ENCODE measurements at regions not wholly inside any gene's neighbourhood (a gene's known extent, or its start where the extent isn't known, plus 50 kb on each side); places are given as distances from the start of the nearest gene placed in this dataset.

- Histone ChIP-seq H3K27ac (ENCODE audit: low read length) (no peak overlapping the region), H3K27me3 (ENCODE audit: low read length) (no peaks in the 10 kb centered on the region), H4K20me1 (ENCODE audit: insufficient read depth, low read depth, low read length) (no peaks in the 10 kb centered on the region), H3K79me2 (ENCODE audit: low read length) (no peaks in the 10 kb centered on the region), H3K4me2 (ENCODE audit: low read depth, low read length, poor library complexity, severe bottlenecking) (no peak overlapping the region), H3K9me3 (ENCODE audit: low read length) (no peaks in the 10 kb centered on the region), H3K9me2 (replicated peaks; ENCODE audit: insufficient read depth, low read length) (no peaks in the 10 kb centered on the region), H2AFZ (ENCODE audit: low read length) (no peak overlapping the region), H3K36me3 (ENCODE audit: insufficient read depth, low read length) (no peaks in the 10 kb centered on the region), H3K9ac (ENCODE audit: low read length) (no peak overlapping the region), H3K4me3 (ENCODE audit: low read length) (no peak overlapping the region), H3K4me1 (ENCODE audit: low read length) (no peaks in the 10 kb centered on the region)
- DNase-seq, result no peak
These were observed 554.3 kb upstream of the TENM3 start for GRCh38 chr4:181688872-181689271.

GRCh38 chr4:181690498-181690897 lies 552.7 kb upstream of the TENM3 start:
- H3K4me3 ChIP-seq (ENCODE audit: low read length), result no peak overlapping the region
- H3K36me3 ChIP-seq (ENCODE audit: insufficient read depth, low read length), result no peaks in the 10 kb centered on the region
- no peaks in the 10 kb centered on the region for H3K9me2 ChIP-seq (replicated peaks; ENCODE audit: insufficient read depth, low read length)
- H3K27me3 ChIP-seq (ENCODE audit: low read length), result no peaks in the 10 kb centered on the region
- no peak for DNase-seq
- no peak overlapping the region for H3K27ac ChIP-seq (ENCODE audit: low read length)
- no peak overlapping the region for H2AFZ ChIP-seq (ENCODE audit: low read length)
- no peaks in the 10 kb centered on the region for H3K79me2 ChIP-seq (ENCODE audit: low read length)
- H3K9me3 ChIP-seq (ENCODE audit: low read length), result no peaks in the 10 kb centered on the region
- H3K9ac ChIP-seq (ENCODE audit: low read length), result no peak overlapping the region
- no peaks in the 10 kb centered on the region for H3K4me1 ChIP-seq (ENCODE audit: low read length)
- H3K4me2 ChIP-seq (ENCODE audit: low read depth, low read length, poor library complexity, severe bottlenecking), result no peak overlapping the region
- no peaks in the 10 kb centered on the region for H4K20me1 ChIP-seq (ENCODE audit: insufficient read depth, low read depth, low read length)

- Histone ChIP-seq H3K27ac (ENCODE audit: low read length) (no peak overlapping the region), H3K79me2 (ENCODE audit: low read length) (no peaks in the 10 kb centered on the region), H3K4me1 (ENCODE audit: low read length) (no peaks in the 10 kb centered on the region), H2AFZ (ENCODE audit: low read length) (no peak overlapping the region), H3K4me2 (ENCODE audit: low read depth, low read length, poor library complexity, severe bottlenecking) (no peak overlapping the region), H4K20me1 (ENCODE audit: insufficient read depth, low read depth, low read length) (no peaks in the 10 kb centered on the region), H3K27me3 (ENCODE audit: low read length) (no peaks in the 10 kb centered on the region), H3K9ac (ENCODE audit: low read length) (no peak overlapping the region), H3K4me3 (ENCODE audit: low read length) (no peak overlapping the region), H3K9me3 (ENCODE audit: low read length) (no peaks in the 10 kb centered on the region), H3K36me3 (ENCODE audit: insufficient read depth, low read length) (no peaks in the 10 kb centered on the region), H3K9me2 (replicated peaks; ENCODE audit: insufficient read depth, low read length) (no peaks in the 10 kb centered on the region)
- no peak for DNase-seq
These were observed 550.2 kb upstream of the TENM3 start for GRCh38 chr4:181692965-181693364.

- no peak overlapping the region for H3K4me2 ChIP-seq (ENCODE audit: low read depth, low read length, poor library complexity, severe bottlenecking)
- H3K9ac ChIP-seq (ENCODE audit: low read length), result no peak overlapping the region
- no peak overlapping the region for H3K27ac ChIP-seq (ENCODE audit: low read length)
- no peaks in the 10 kb centered on the region for H3K9me3 ChIP-seq (ENCODE audit: low read length)
- no peaks in the 10 kb centered on the region for H3K27me3 ChIP-seq (ENCODE audit: low read length)
- no peaks in the 10 kb centered on the region for H3K36me3 ChIP-seq (ENCODE audit: insufficient read depth, low read length)
- H3K4me1 ChIP-seq (ENCODE audit: low read length), result no peaks in the 10 kb centered on the region
- H4K20me1 ChIP-seq (ENCODE audit: insufficient read depth, low read depth, low read length), result no peaks in the 10 kb centered on the region
- no peak overlapping the region for H2AFZ ChIP-seq (ENCODE audit: low read length)
- no peaks in the 10 kb centered on the region for H3K79me2 ChIP-seq (ENCODE audit: low read length)
- no peak for DNase-seq
- no peaks in the 10 kb centered on the region for H3K9me2 ChIP-seq (replicated peaks; ENCODE audit: insufficient read depth, low read length)
- H3K4me3 ChIP-seq (ENCODE audit: low read length), result no peak overlapping the region
These were observed 549.7 kb upstream of the TENM3 start for GRCh38 chr4:181693517-181693916.

- Histone ChIP-seq H2AFZ (ENCODE audit: low read length) (no peak overlapping the region), H3K9me3 (ENCODE audit: low read length) (no peaks in the 10 kb centered on the region), H3K27ac (ENCODE audit: low read length) (no peak overlapping the region), H3K4me3 (ENCODE audit: low read length) (no peak overlapping the region), H3K4me1 (ENCODE audit: low read length) (no peaks in the 10 kb centered on the region), H3K4me2 (ENCODE audit: low read depth, low read length, poor library complexity, severe bottlenecking) (no peak overlapping the region), H3K9me2 (replicated peaks; ENCODE audit: insufficient read depth, low read length) (no peaks in the 10 kb centered on the region), H3K9ac (ENCODE audit: low read length) (no peak overlapping the region), H3K79me2 (ENCODE audit: low read length) (no peaks in the 10 kb centered on the region), H3K36me3 (ENCODE audit: insufficient read depth, low read length) (no peaks in the 10 kb centered on the region), H4K20me1 (ENCODE audit: insufficient read depth, low read depth, low read length) (no peaks in the 10 kb centered on the region), H3K27me3 (ENCODE audit: low read length) (no peaks in the 10 kb centered on the region)
- DNase-seq, result no peak
These were observed 545.0 kb upstream of the TENM3 start for GRCh38 chr4:181698221-181698620.

- H3K36me3 ChIP-seq (ENCODE audit: insufficient read depth, low read length), result no peaks in the 10 kb centered on the region
- no peak overlapping the region for H3K27ac ChIP-seq (ENCODE audit: low read length)
- H3K9me3 ChIP-seq (ENCODE audit: low read length), result no peaks in the 10 kb centered on the region
- H3K9ac ChIP-seq (ENCODE audit: low read length), result no peak overlapping the region
- no peak overlapping the region for H2AFZ ChIP-seq (ENCODE audit: low read length)
- no peaks in the 10 kb centered on the region for H4K20me1 ChIP-seq (ENCODE audit: insufficient read depth, low read depth, low read length)
- DNase-seq, result no peak
- H3K9me2 ChIP-seq (replicated peaks; ENCODE audit: insufficient read depth, low read length), result no peaks in the 10 kb centered on the region
- no peaks in the 10 kb centered on the region for H3K79me2 ChIP-seq (ENCODE audit: low read length)
- no peak overlapping the region for H3K4me3 ChIP-seq (ENCODE audit: low read length)
- H3K4me2 ChIP-seq (ENCODE audit: low read depth, low read length, poor library complexity, severe bottlenecking), result no peak overlapping the region
- H3K27me3 ChIP-seq (ENCODE audit: low read length), result no peaks in the 10 kb centered on the region
- H3K4me1 ChIP-seq (ENCODE audit: low read length), result no peaks in the 10 kb centered on the region
These were observed 542.0 kb upstream of the TENM3 start for GRCh38 chr4:181701214-181701613.

- H3K36me3 ChIP-seq (ENCODE audit: insufficient read depth, low read length), result no peaks in the 10 kb centered on the region
- H3K27ac ChIP-seq (ENCODE audit: low read length), result no peak overlapping the region
- H3K4me2 ChIP-seq (ENCODE audit: low read depth, low read length, poor library complexity, severe bottlenecking), result no peak overlapping the region
- DNase-seq, result no peak
- no peaks in the 10 kb centered on the region for H3K79me2 ChIP-seq (ENCODE audit: low read length)
- no peaks in the 10 kb centered on the region for H3K27me3 ChIP-seq (ENCODE audit: low read length)
- H3K9ac ChIP-seq (ENCODE audit: low read length), result no peak overlapping the region
- H2AFZ ChIP-seq (ENCODE audit: low read length), result no peak overlapping the region
- no peak overlapping the region for H3K4me3 ChIP-seq (ENCODE audit: low read length)
- no peaks in the 10 kb centered on the region for H3K9me3 ChIP-seq (ENCODE audit: low read length)
- no peaks in the 10 kb centered on the region for H3K9me2 ChIP-seq (replicated peaks; ENCODE audit: insufficient read depth, low read length)
- no peaks in the 10 kb centered on the region for H3K4me1 ChIP-seq (ENCODE audit: low read length)
- no peaks in the 10 kb centered on the region for H4K20me1 ChIP-seq (ENCODE audit: insufficient read depth, low read depth, low read length)
These were observed 541.3 kb upstream of the TENM3 start for GRCh38 chr4:181701894-181702293.

- H3K4me1 ChIP-seq (ENCODE audit: low read length), result no peaks in the 10 kb centered on the region
- H3K4me2 ChIP-seq (ENCODE audit: low read depth, low read length, poor library complexity, severe bottlenecking), result no peak overlapping the region
- no peaks in the 10 kb centered on the region for H4K20me1 ChIP-seq (ENCODE audit: insufficient read depth, low read depth, low read length)
- DNase-seq, result no peak
- H3K27me3 ChIP-seq (ENCODE audit: low read length), result no peaks in the 10 kb centered on the region
- no peak overlapping the region for H3K27ac ChIP-seq (ENCODE audit: low read length)
- H3K9ac ChIP-seq (ENCODE audit: low read length), result no peak overlapping the region
- H3K9me3 ChIP-seq (ENCODE audit: low read length), result no peaks in the 10 kb centered on the region
- H3K4me3 ChIP-seq (ENCODE audit: low read length), result no peak overlapping the region
- no peak overlapping the region for H2AFZ ChIP-seq (ENCODE audit: low read length)
- no peaks in the 10 kb centered on the region for H3K9me2 ChIP-seq (replicated peaks; ENCODE audit: insufficient read depth, low read length)
- H3K79me2 ChIP-seq (ENCODE audit: low read length), result no peaks in the 10 kb centered on the region
- H3K36me3 ChIP-seq (ENCODE audit: insufficient read depth, low read length), result no peaks in the 10 kb centered on the region
These were observed 540.2 kb upstream of the TENM3 start for GRCh38 chr4:181702864-181703495.

- H3K4me1 ChIP-seq (ENCODE audit: low read length), result no peaks in the 10 kb centered on the region
- no peak overlapping the region for H2AFZ ChIP-seq (ENCODE audit: low read length)
- H3K27me3 ChIP-seq (ENCODE audit: low read length), result no peaks in the 10 kb centered on the region
- no peaks in the 10 kb centered on the region for H3K9me3 ChIP-seq (ENCODE audit: low read length)
- H4K20me1 ChIP-seq (ENCODE audit: insufficient read depth, low read depth, low read length), result no peaks in the 10 kb centered on the region
- H3K27ac ChIP-seq (ENCODE audit: low read length), result no peak overlapping the region
- H3K4me2 ChIP-seq (ENCODE audit: low read depth, low read length, poor library complexity, severe bottlenecking), result no peak overlapping the region
- H3K9me2 ChIP-seq (replicated peaks; ENCODE audit: insufficient read depth, low read length), result no peaks in the 10 kb centered on the region
- H3K79me2 ChIP-seq (ENCODE audit: low read length), result no peaks in the 10 kb centered on the region
- H3K36me3 ChIP-seq (ENCODE audit: insufficient read depth, low read length), result no peaks in the 10 kb centered on the region
- no peak overlapping the region for H3K9ac ChIP-seq (ENCODE audit: low read length)
- DNase-seq, result no peak
- no peak overlapping the region for H3K4me3 ChIP-seq (ENCODE audit: low read length)
These were observed 533.1 kb upstream of the TENM3 start for GRCh38 chr4:181710143-181710542.
